CD14-positive monocyte (primary cell): ENCODE measurements at regions not wholly inside any gene's neighbourhood (a gene's known extent, or its start where the extent isn't known, plus 50 kb on each side); places are given as distances from the start of the nearest gene placed in this dataset.

Source experiments
- DNase-seq, 3 donors: peaks; one replicate each; pipeline ENCODE4 v3.0.0-alpha.2; 2011 to 2022
- H2AFZ ChIP-seq: 2 replicates; pipeline ENCODE4 v1.6.0; 2012; ENCODE audit warnings: mild to moderate bottlenecking, low read depth, low read length, inconsistent platforms; ENCODE audit not compliant: insufficient read depth, poor library complexity, severe bottlenecking
- H3K27ac ChIP-seq, 2 donors: 1 replicate in 1 of 2; 2 replicates in 1 of 2; pipeline ENCODE4 v1.5.1; 2012 to 2013; ENCODE audit warnings: low read length in 2 of 2, control low read depth in 1 of 2, inconsistent platforms in 1 of 2, low read depth in 1 of 2, mild to moderate bottlenecking in 1 of 2
- H3K27me3 ChIP-seq, 2 donors: one replicate each; pipeline versions ENCODE4 v1.6.0 to v1.6.1; 2011 to 2013; ENCODE audit warnings: low read length in 2 of 2; ENCODE audit not compliant: control insufficient read depth in 2 of 2, insufficient read depth in 2 of 2
- H3K36me3 ChIP-seq, 2 donors: replicated peaks in 1 of 2; 1 replicate in 1 of 2; 2 replicates in 1 of 2; pipeline versions ENCODE4 v1.5.1 to v1.6.1; 2012 to 2013; ENCODE audit warnings: low read length in 2 of 2, control low read depth in 1 of 2, inconsistent platforms in 1 of 2, mild to moderate bottlenecking in 1 of 2; ENCODE audit not compliant: insufficient read depth in 2 of 2, control insufficient read depth in 1 of 2
- H3K4me1 ChIP-seq, 2 donors: 1 replicate in 1 of 2; 2 replicates in 1 of 2; pipeline versions ENCODE4 v1.5.1 to v1.6.1; 2012 to 2013; ENCODE audit warnings: low read length in 2 of 2, control low read depth in 1 of 2, inconsistent platforms in 1 of 2, mild to moderate bottlenecking in 1 of 2, moderate library complexity in 1 of 2; ENCODE audit not compliant: insufficient read depth in 2 of 2, control insufficient read depth in 1 of 2
- H3K4me2 ChIP-seq: replicated peaks from 2 replicates; pipeline ENCODE3; 2012; ENCODE audit warnings: low read length, moderate library complexity, mild to moderate bottlenecking; ENCODE audit not compliant: poor library complexity, severe bottlenecking; ENCODE audit errors: extremely low read depth
- H3K4me3 ChIP-seq, 3 experiments: fragments of 200-600 bp in 1 of 3; sonication (generic) in 1 of 3; replicated peaks in 1 of 3; 1 replicate in 2 of 3; 2 replicates in 1 of 3; pipeline ENCODE4 v1.5.1; 2011 to 2013; ENCODE audit warnings: low read length in 3 of 3, mild to moderate bottlenecking in 3 of 3, control low read depth in 2 of 3, low read depth in 2 of 3, inconsistent platforms in 1 of 3, moderate library complexity in 1 of 3
- H3K79me2 ChIP-seq: 2 replicates; pipeline ENCODE4 v1.6.0; 2012; ENCODE audit warnings: mild to moderate bottlenecking, control low read depth, inconsistent platforms, low read length, moderate library complexity; ENCODE audit not compliant: insufficient read depth
- H3K9ac ChIP-seq: 2 replicates; pipeline ENCODE4 v1.6.0; 2017; ENCODE audit warnings: low read length, mild to moderate bottlenecking; ENCODE audit not compliant: insufficient read depth, poor library complexity, severe bottlenecking
- H3K9me3 ChIP-seq, 2 donors: replicated peaks in 1 of 2; 1 replicate in 1 of 2; 2 replicates in 1 of 2; pipeline versions ENCODE4 v1.5.1 to v1.6.1; 2012 to 2013; ENCODE audit warnings: low read length in 2 of 2, control low read depth in 1 of 2; ENCODE audit not compliant: control insufficient read depth in 1 of 2, insufficient read depth in 1 of 2
- H4K20me1 ChIP-seq: 2 replicates; pipeline ENCODE4 v1.6.0; 2012; ENCODE audit warnings: mild to moderate bottlenecking, low read length, control low read depth, moderate library complexity; ENCODE audit not compliant: insufficient read depth
- H3K27ac Mint-ChIP-seq, 7 donors: one replicate each; pipeline ENCODE4 v1.8.0; 2020; ENCODE audit warnings: mild to moderate bottlenecking in 7 of 7, mixed read lengths in 7 of 7, moderate library complexity in 6 of 7, inconsistent platforms in 2 of 7
- H3K27me3 Mint-ChIP-seq, 3 donors: one replicate each; pipeline ENCODE4 v1.8.0; 2021 to 2022; ENCODE audit warnings: low read depth in 3 of 3, mild to moderate bottlenecking in 3 of 3, mixed read lengths in 3 of 3, moderate library complexity in 3 of 3, inconsistent platforms in 1 of 3
- H3K36me3 Mint-ChIP-seq, 2 donors: one replicate each; pipeline ENCODE4 v1.8.0; 2020; ENCODE audit warnings: mixed read lengths in 2 of 2, inconsistent platforms in 1 of 2, mild to moderate bottlenecking in 1 of 2
- H3K4me1 Mint-ChIP-seq: one replicate; pipeline ENCODE4 v1.8.0; 2020; ENCODE audit warnings: mild to moderate bottlenecking, mixed read lengths
- H3K4me3 Mint-ChIP-seq, 2 donors: one replicate each; pipeline ENCODE4 v1.8.0; 2020; ENCODE audit warnings: mild to moderate bottlenecking in 2 of 2, mixed read lengths in 2 of 2, moderate library complexity in 1 of 2
- H3K9me3 Mint-ChIP-seq, 7 donors: one replicate each; pipeline ENCODE4 v1.8.0; 2020 to 2022; ENCODE audit warnings: mixed read lengths in 7 of 7, mild to moderate bottlenecking in 6 of 7, moderate library complexity in 6 of 7, inconsistent platforms in 2 of 7
- WGBS: methylation state at CpG from one replicate; pipeline ENCODE4 v1.1.5; 2013; ENCODE audit warnings: missing lambda C conversion rate; ENCODE audit not compliant: insufficient coverage; 5-methylcytosine and 5-hydroxymethylcytosine counted together
- intact Hi-C, 2 donors: fragments of 100-400 bp; cut with micrococcal nuclease; formaldehyde crosslinking; loops; one replicate each; pipeline versions ENCODE4 v1.15.0 to v1.15.1; 2023
- TF ChIP-seq, protein P1 (sequence below): fragments of 200-600 bp; IDR thresholded peaks from one replicate; pipeline ENCODE4 v1.8.0; 2022; ENCODE audit warnings: antibody characterized with exemption, mild to moderate bottlenecking

DNA sequence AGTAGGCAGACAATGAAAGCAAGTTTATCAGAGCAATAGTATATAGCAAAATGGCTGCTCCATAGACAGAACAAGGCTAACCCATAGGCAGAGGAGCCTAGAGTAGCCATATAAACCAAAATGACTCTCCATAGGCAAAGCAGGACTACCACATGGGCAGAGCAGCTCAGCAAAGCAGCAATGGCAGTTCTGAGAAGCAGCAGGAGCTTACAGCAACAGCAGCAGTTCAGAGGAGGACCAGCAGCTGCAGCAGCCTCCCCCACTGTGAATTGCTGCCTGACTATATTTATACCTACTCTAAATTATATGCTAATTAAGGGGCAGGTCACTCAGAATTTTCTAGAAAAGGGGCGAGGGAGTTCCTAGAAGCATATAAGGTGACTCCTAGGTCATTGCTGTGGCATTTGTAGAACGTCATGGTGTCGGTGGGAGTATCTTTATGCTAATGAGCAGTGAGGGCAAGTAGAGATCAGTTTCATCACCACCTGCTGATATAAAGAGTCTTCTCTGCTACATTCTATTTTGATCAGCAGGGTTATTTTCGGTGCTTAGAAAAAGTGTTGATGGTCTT, 1115.5 kb downstream of the DTWD2 start:
- H4K20me1 ChIP-seq: no peaks in the 10 kb centered on the region
- no peaks in the 10 kb centered on the region for H3K79me2 ChIP-seq
- H3K4me3 Mint-ChIP-seq: no peak overlapping the region
- no peaks in the 10 kb centered on the region for H3K4me1 Mint-ChIP-seq
- peaks cover 0 to 2% (median 0%) of the 10 kb centered on the region in 3 donors for H3K27me3 Mint-ChIP-seq
- H3K27ac Mint-ChIP-seq: no peak overlapping the region
- H3K36me3 Mint-ChIP-seq: no peaks in the 10 kb centered on the region
- H3K4me3 ChIP-seq: no peak overlapping the region
- H3K9ac ChIP-seq: no peak overlapping the region
- intact Hi-C loops: no loop called here
- no peaks in the 10 kb centered on the region for H3K4me1 ChIP-seq
- no peaks in the 10 kb centered on the region for H3K9me3 ChIP-seq
- H3K27me3 ChIP-seq: no peaks in the 10 kb centered on the region
- DNase-seq: no peak
- WGBS: 74% methylated on average over 3 of the region's 4 CpGs
- TF ChIP-seq, protein P1, sequence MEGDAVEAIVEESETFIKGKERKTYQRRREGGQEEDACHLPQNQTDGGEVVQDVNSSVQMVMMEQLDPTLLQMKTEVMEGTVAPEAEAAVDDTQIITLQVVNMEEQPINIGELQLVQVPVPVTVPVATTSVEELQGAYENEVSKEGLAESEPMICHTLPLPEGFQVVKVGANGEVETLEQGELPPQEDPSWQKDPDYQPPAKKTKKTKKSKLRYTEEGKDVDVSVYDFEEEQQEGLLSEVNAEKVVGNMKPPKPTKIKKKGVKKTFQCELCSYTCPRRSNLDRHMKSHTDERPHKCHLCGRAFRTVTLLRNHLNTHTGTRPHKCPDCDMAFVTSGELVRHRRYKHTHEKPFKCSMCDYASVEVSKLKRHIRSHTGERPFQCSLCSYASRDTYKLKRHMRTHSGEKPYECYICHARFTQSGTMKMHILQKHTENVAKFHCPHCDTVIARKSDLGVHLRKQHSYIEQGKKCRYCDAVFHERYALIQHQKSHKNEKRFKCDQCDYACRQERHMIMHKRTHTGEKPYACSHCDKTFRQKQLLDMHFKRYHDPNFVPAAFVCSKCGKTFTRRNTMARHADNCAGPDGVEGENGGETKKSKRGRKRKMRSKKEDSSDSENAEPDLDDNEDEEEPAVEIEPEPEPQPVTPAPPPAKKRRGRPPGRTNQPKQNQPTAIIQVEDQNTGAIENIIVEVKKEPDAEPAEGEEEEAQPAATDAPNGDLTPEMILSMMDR: no peak
- no peaks in the 10 kb centered on the region for H3K36me3 ChIP-seq
- peaks cover 0 to 8% (median 3%) of the 10 kb centered on the region in 7 donors for H3K9me3 Mint-ChIP-seq
- no peak overlapping the region for H3K4me2 ChIP-seq
- H3K27ac ChIP-seq: no peak overlapping the region
- H2AFZ ChIP-seq: no peak overlapping the region

DNA sequence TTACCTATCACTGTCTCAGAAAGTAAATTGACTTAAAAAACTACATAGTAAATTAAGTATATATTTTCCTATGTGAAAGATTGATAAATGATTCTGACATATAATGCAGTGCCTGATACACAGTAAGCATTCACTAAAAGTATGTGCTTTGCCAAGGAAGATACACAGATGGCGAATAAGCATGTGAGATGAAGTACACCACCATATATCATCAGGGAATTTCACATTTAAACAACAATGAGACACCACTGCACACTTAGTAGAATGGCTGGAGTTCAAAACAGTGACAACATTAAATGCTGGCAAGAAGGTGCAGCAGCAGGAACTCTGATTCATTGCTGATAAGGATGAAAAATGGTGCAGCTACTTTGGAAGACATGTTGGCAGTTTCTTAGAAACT, 1118.8 kb downstream of the DTWD2 start:
- peaks cover 2 to 6% of the 10 kb centered on the region in 2 donors for H3K4me1 ChIP-seq
- Mint-ChIP-seq H3K27ac (no peak overlapping the region), H3K4me3 (no peak overlapping the region), H3K4me1 (peaks cover 2% of the 10 kb centered on the region), H3K9me3 (peaks cover 0 to 2% (median 0%) of the 10 kb centered on the region in 7 donors), H3K36me3 (no peaks in the 10 kb centered on the region), H3K27me3 (peaks cover 0 to 2% (median 0%) of the 10 kb centered on the region in 3 donors)
- no peaks in the 10 kb centered on the region for H3K27me3 ChIP-seq
- H2AFZ ChIP-seq: no peak overlapping the region
- no peak overlapping the region for H3K4me2 ChIP-seq
- no peaks in the 10 kb centered on the region for H4K20me1 ChIP-seq
- no peak for DNase-seq
- TF ChIP-seq, protein P1: no peak
- no peaks in the 10 kb centered on the region for H3K9me3 ChIP-seq
- H3K79me2 ChIP-seq: no peaks in the 10 kb centered on the region
- no peak overlapping the region for H3K9ac ChIP-seq
- H3K27ac ChIP-seq: no peak overlapping the region
- no peaks in the 10 kb centered on the region for H3K36me3 ChIP-seq
- no CpG with 5 or more reads among the region's 1 CpG for WGBS
- H3K4me3 ChIP-seq: no peak overlapping the region
- intact Hi-C loops: no loop called here
